H9 (cell line): ENCODE measurements at regions not wholly inside any gene's neighbourhood (a gene's known extent, or its start where the extent isn't known, plus 50 kb on each side); places are given as distances from the start of the nearest gene placed in this dataset.

Experiments
- DNase-seq: peaks from one replicate; pipeline ENCODE4 v3.0.0-alpha.2; 2017
- H2AFZ ChIP-seq: one replicate; pipeline ENCODE4 v1.6.1; 2013; ENCODE audit warnings: mild to moderate bottlenecking, low read length, control low read depth, moderate library complexity
- H2AK5ac ChIP-seq: 2 replicates; pipeline ENCODE4 v1.6.1; 2013; ENCODE audit warnings: low read length, control low read depth, mixed read lengths; ENCODE audit not compliant: insufficient read length
- H2BK120ac ChIP-seq: one replicate; pipeline ENCODE4 v1.6.1; 2013; ENCODE audit warnings: low read depth, mild to moderate bottlenecking, low read length, control low read depth, inconsistent platforms; ENCODE audit not compliant: poor library complexity, severe bottlenecking
- H2BK12ac ChIP-seq: 2 replicates; pipeline ENCODE4 v1.6.1; 2013; ENCODE audit warnings: low read length, control low read depth, mixed read lengths, low read depth; ENCODE audit not compliant: insufficient read length
- H2BK15ac ChIP-seq: 2 replicates; pipeline ENCODE4 v1.6.1; 2013; ENCODE audit warnings: low read depth, low read length, control low read depth
- H2BK20ac ChIP-seq: one replicate; pipeline ENCODE4 v1.6.1; 2013; ENCODE audit warnings: low read depth, mild to moderate bottlenecking, low read length, control low read depth, inconsistent platforms; ENCODE audit not compliant: poor library complexity, severe bottlenecking
- H2BK5ac ChIP-seq: 2 replicates; pipeline ENCODE4 v1.6.1; 2013; ENCODE audit warnings: low read length, control low read depth, mixed read lengths; ENCODE audit not compliant: insufficient read length
- H3K14ac ChIP-seq: 2 replicates; pipeline ENCODE4 v1.6.1; 2013; ENCODE audit warnings: low read length, control low read depth; ENCODE audit not compliant: insufficient read depth
- H3K18ac ChIP-seq: 2 replicates; pipeline ENCODE4 v1.6.1; 2013; ENCODE audit warnings: low read depth, mild to moderate bottlenecking, mixed read lengths, low read length, control low read depth; ENCODE audit not compliant: insufficient read length
- H3K23ac ChIP-seq: 2 replicates; pipeline ENCODE4 v1.6.1; 2013; ENCODE audit warnings: low read length, control low read depth, mixed read lengths, low read depth; ENCODE audit not compliant: insufficient read length
- H3K23me2 ChIP-seq: 2 replicates; pipeline ENCODE4 v1.6.1; 2013; ENCODE audit warnings: low read depth, mild to moderate bottlenecking, mixed read lengths, low read length, control low read depth; ENCODE audit not compliant: insufficient read length, poor library complexity, severe bottlenecking
- H3K27ac ChIP-seq: 2 replicates; pipeline ENCODE4 v1.5.1; 2013; ENCODE audit warnings: low read length, control low read depth, mixed read lengths, low read depth; ENCODE audit not compliant: insufficient read length
- H3K27me3 ChIP-seq: 2 replicates; pipeline ENCODE4 v1.6.1; 2013; ENCODE audit warnings: low read length, control low read depth, inconsistent platforms; ENCODE audit not compliant: insufficient read depth
- H3K4ac ChIP-seq: 2 replicates; pipeline ENCODE4 v1.6.1; 2013; ENCODE audit warnings: low read depth, mild to moderate bottlenecking, control low read depth, inconsistent platforms, low read length, moderate library complexity
- H3K4me1 ChIP-seq: 2 replicates; pipeline ENCODE4 v1.6.1; 2013; ENCODE audit warnings: low read length, control low read depth, inconsistent platforms; ENCODE audit not compliant: insufficient read depth
- H3K4me2 ChIP-seq: 2 replicates; pipeline ENCODE4 v1.6.1; 2013; ENCODE audit warnings: low read length, control low read depth, mixed read lengths; ENCODE audit not compliant: insufficient read length, insufficient read depth
- H3K56ac ChIP-seq: 2 replicates; pipeline ENCODE4 v1.6.1; 2013; ENCODE audit warnings: low read depth, mild to moderate bottlenecking, mixed read lengths, low read length, control low read depth; ENCODE audit not compliant: insufficient read length
- H3K79me1 ChIP-seq: 2 replicates; pipeline ENCODE4 v1.6.1; 2013; ENCODE audit warnings: low read depth, mild to moderate bottlenecking, moderate library complexity, low read length, control low read depth, inconsistent platforms; ENCODE audit not compliant: insufficient read depth, poor library complexity, severe bottlenecking
- H3K79me2 ChIP-seq: 2 replicates; pipeline ENCODE4 v1.6.1; 2013; ENCODE audit warnings: low read length, control low read depth, inconsistent platforms; ENCODE audit not compliant: insufficient read depth
- H3K9ac ChIP-seq: 2 replicates; pipeline ENCODE4 v1.6.1; 2013; ENCODE audit warnings: low read length, control low read depth, mixed read lengths; ENCODE audit not compliant: insufficient read length; ENCODE audit errors: extremely low read depth
- H3K9me3 ChIP-seq: one replicate; pipeline ENCODE4 v1.6.1; 2013; ENCODE audit warnings: low read depth, low read length, inconsistent platforms; ENCODE audit not compliant: control insufficient read depth
- H3T11ph ChIP-seq: one replicate; pipeline ENCODE4 v1.6.1; 2013; ENCODE audit warnings: mild to moderate bottlenecking, low read length, control low read depth, inconsistent platforms
- H4K20me1 ChIP-seq: one replicate; pipeline ENCODE4 v1.6.1; 2013; ENCODE audit not compliant: control insufficient read depth, insufficient read length, insufficient read depth
- H4K5ac ChIP-seq: 2 replicates; pipeline ENCODE4 v1.6.1; 2013; ENCODE audit warnings: low read depth, mild to moderate bottlenecking, mixed read lengths, low read length, control low read depth; ENCODE audit not compliant: insufficient read length
- H4K8ac ChIP-seq: replicated peaks from 2 replicates; pipeline ENCODE4 v1.6.1; 2013; ENCODE audit warnings: low read length, control low read depth, mixed read lengths, low read depth; ENCODE audit not compliant: insufficient read length
- H4K91ac ChIP-seq: 2 replicates; pipeline ENCODE4 v1.6.1; 2013; ENCODE audit warnings: low read depth, mild to moderate bottlenecking, moderate library complexity, mixed read lengths, low read length, control low read depth; ENCODE audit not compliant: insufficient read length
- H3K27ac Mint-ChIP-seq, 3 experiments: 2 replicates in 2 of 3; 3 replicates in 1 of 3; pipeline ENCODE4 v1.8.0; 2020 to 2021; ENCODE audit warnings: mixed read lengths in 3 of 3, mild to moderate bottlenecking in 1 of 3, moderate library complexity in 1 of 3
- H3K27me3 Mint-ChIP-seq: 2 replicates; pipeline ENCODE4 v1.8.0; 2021; ENCODE audit warnings: low read depth, mild to moderate bottlenecking, moderate library complexity, mixed read lengths
- H3K36me3 Mint-ChIP-seq, 3 experiments: 2 replicates in 2 of 3; 3 replicates in 1 of 3; pipeline ENCODE4 v1.8.0; 2020 to 2021; ENCODE audit warnings: low read depth in 3 of 3, mixed read lengths in 3 of 3; ENCODE audit not compliant: insufficient read depth in 1 of 3
- H3K4me1 Mint-ChIP-seq, 2 experiments: 2 replicates each; pipeline ENCODE4 v1.8.0; 2020; ENCODE audit warnings: mixed read lengths in 2 of 2
- H3K4me3 Mint-ChIP-seq, 2 experiments: 2 replicates in 1 of 2; 3 replicates in 1 of 2; pipeline ENCODE4 v1.8.0; 2020 to 2021; ENCODE audit warnings: mild to moderate bottlenecking in 2 of 2, mixed read lengths in 2 of 2, moderate library complexity in 1 of 2
- H3K9me3 Mint-ChIP-seq, 2 experiments: 2 replicates in 1 of 2; 3 replicates in 1 of 2; pipeline ENCODE4 v1.8.0; 2020; ENCODE audit warnings: mild to moderate bottlenecking in 2 of 2, mixed read lengths in 2 of 2, moderate library complexity in 1 of 2
- WGBS: extraction: QIAGEN DNeasy Blood & Tissue Kit; methylation state at CpG from one replicate; pipeline ENCODE4 v1.1.7; 2013; ENCODE audit warnings: missing lambda C conversion rate, low lambda C conversion rate, mixed read lengths; ENCODE audit not compliant: insufficient read length; ENCODE audit errors: extremely low coverage; 5-methylcytosine and 5-hydroxymethylcytosine counted together
- TF ChIP-seq, protein P1 (sequence below): fragments of 200-600 bp; sonication (generic); conservative IDR thresholded peaks from 3 replicates; pipeline ENCODE4 v1.8.0; 2021; ENCODE audit warnings: antibody characterized with exemption, mild to moderate bottlenecking

DNA sequence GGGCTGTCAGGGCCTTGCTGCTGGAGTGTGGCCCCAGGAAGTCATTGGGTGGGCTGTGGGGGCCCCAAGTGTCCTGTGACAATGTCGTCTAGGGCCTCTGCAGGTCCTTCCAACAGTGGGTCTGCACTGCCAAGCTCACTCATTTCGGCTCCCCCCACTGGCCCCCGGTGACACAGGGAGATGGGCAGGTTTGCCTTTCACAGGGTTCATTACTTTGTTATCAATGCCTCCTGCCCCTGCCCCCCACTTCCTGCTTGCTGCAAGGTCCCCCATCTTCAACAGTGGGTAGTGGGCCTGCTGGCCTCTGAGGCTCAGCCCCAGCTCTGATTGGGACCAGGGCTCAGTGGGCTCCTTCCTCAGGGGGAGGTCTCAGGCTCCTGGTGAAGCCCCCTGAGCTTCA lies 149.8 kb downstream of the URI1 start:
- H2BK15ac ChIP-seq = no peak overlapping the region
- H3K79me2 ChIP-seq = no peaks in the 10 kb centered on the region
- no peaks in the 10 kb centered on the region for H3K9me3 ChIP-seq
- no peak overlapping the region for H3T11ph ChIP-seq
- no peaks in the 10 kb centered on the region for H3K23me2 ChIP-seq
- H2BK12ac ChIP-seq = no peak overlapping the region
- H3K9ac ChIP-seq = no peak overlapping the region
- Mint-ChIP-seq H3K27me3 (peaks cover 3% of the 10 kb centered on the region), H3K4me1 (peaks cover 0 to 3% of the 10 kb centered on the region in 2 experiments; a peak in 1 of 4 replicates), H3K27ac (no peak overlapping the region), H3K36me3 (no peaks in the 10 kb centered on the region), H3K4me3 (no peak overlapping the region), H3K9me3 (no peaks in the 10 kb centered on the region)
- H2BK5ac ChIP-seq = no peak overlapping the region
- H4K5ac ChIP-seq = no peak overlapping the region
- H3K27me3 ChIP-seq = no peaks in the 10 kb centered on the region
- H3K18ac ChIP-seq = no peak overlapping the region
- no CpG with 5 or more reads among the region's 3 CpGs for WGBS
- no peak overlapping the region for H3K4ac ChIP-seq
- no peak for DNase-seq
- no peak overlapping the region for H3K14ac ChIP-seq
- no peak overlapping the region for H4K8ac ChIP-seq
- H3K79me1 ChIP-seq = no peaks in the 10 kb centered on the region
- H3K4me2 ChIP-seq = no peak overlapping the region
- TF ChIP-seq, protein P1, sequence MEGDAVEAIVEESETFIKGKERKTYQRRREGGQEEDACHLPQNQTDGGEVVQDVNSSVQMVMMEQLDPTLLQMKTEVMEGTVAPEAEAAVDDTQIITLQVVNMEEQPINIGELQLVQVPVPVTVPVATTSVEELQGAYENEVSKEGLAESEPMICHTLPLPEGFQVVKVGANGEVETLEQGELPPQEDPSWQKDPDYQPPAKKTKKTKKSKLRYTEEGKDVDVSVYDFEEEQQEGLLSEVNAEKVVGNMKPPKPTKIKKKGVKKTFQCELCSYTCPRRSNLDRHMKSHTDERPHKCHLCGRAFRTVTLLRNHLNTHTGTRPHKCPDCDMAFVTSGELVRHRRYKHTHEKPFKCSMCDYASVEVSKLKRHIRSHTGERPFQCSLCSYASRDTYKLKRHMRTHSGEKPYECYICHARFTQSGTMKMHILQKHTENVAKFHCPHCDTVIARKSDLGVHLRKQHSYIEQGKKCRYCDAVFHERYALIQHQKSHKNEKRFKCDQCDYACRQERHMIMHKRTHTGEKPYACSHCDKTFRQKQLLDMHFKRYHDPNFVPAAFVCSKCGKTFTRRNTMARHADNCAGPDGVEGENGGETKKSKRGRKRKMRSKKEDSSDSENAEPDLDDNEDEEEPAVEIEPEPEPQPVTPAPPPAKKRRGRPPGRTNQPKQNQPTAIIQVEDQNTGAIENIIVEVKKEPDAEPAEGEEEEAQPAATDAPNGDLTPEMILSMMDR = no peak
- H2AFZ ChIP-seq = no peak overlapping the region
- no peaks in the 10 kb centered on the region for H3K4me1 ChIP-seq
- H2BK120ac ChIP-seq = no peak overlapping the region
- H2BK20ac ChIP-seq = no peak overlapping the region
- no peak overlapping the region for H4K91ac ChIP-seq
- no peaks in the 10 kb centered on the region for H4K20me1 ChIP-seq
- H3K56ac ChIP-seq = no peak overlapping the region
- no peak overlapping the region for H3K23ac ChIP-seq
- H3K27ac ChIP-seq = no peak overlapping the region
- H2AK5ac ChIP-seq = no peak overlapping the region
